Globus pallidus (tissue), 1 donor: ENCODE measurements at regions not wholly inside any gene's neighbourhood (a gene's known extent, or its start where the extent isn't known, plus 50 kb on each side); places are given as distances from the start of the nearest gene placed in this dataset.

ENCODE experiments used
- DNase-seq: peaks from one replicate; pipeline ENCODE4 v3.0.0-alpha.2; 2015; ENCODE audit warnings: low spot score

DNA sequence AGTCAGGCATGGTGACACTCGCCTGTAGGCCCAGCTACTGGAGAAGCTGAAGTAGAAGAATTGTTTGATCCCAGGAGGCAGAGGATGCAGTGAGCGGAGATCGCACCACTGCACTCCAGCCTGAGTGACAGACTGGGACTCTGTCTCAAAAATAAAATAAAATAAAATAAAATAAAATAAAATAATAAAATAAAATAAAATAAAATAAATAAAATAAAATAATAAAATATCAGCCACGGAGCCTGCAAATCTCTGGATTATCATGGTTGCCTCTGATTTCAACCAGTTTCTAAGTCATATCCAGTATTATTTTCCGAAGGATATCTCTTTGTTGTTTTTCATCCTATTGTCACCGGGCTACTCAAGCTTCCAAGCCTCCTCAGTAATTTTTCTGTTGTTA is 51.7 kb upstream of the FZD8 start:
- no peak for DNase-seq
